Inferior parietal cortex (tissue), 1 donor: ENCODE measurements at regions not wholly inside any gene's neighbourhood (a gene's known extent, or its start where the extent isn't known, plus 50 kb on each side); places are given as distances from the start of the nearest gene placed in this dataset.
"Not testable (repeated sequence)": the region's sequence is repeated elsewhere in the genome, so short reads cannot be mapped to it uniquely, and the experiment has no call there.

Source experiments
- DNase-seq: peaks from one replicate; pipeline ENCODE4 v3.0.0-alpha.2; 2016; ENCODE audit errors: extremely low spot score

GRCh38 chr20:22690616-22691179, 106.3 kb upstream of the FOXA2 start:
- DNase-seq = no peak

DNA sequence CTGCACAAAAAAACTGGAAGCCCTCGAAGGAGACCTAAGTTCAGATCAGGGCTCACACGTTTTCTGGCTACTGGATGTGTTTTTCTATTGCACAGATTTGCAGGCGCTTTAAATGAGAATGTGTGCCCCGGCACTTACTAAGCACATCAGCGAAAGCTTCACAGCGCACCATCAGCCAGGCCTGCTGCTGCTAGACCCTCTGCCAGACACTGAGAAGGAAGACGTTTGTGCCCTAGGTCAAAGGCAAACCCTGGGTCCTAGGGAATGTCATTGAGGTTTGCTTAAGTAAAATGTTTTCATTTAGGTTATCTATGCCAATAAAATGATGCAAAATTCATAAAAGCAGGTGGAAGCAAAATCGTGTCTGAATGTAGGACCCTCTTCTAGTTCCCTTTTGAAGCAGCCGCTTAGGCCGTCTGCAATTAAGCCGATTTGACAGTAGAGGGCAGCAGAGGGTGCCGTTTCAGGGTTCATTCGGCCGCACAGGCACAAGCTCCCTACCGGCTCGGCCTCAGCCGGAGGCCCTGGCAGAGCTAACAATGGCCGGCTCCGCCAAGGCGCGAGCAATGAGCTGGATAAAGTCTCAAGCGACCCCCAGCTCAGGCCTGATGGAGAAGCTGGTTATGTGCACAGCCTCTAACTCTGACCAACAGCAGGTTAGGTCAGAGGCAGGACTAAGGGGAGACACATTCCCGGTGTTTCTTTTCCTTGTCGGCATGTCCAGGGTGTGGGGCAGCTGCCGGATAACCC, 107.2 kb upstream of the FOXA2 start:
- peak; percentile 89 for DNase-seq

DNA sequence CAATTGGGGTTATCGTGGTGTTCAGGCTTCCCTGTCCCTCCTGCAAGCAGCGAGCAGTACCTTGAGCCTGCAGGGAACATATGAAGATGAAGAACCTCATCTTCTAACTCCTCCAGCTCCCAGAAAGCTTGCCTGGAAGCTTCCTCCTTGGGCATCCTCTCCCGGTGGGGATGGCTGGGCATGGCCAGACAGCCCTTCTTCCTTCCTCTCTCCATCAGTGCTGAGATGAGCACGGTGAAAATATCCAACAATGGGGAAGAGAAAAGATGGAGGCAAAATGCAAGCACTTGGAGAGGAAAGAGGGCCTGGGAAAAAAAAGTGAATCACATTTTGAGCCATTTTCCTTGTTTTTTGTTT, 107.7 kb upstream of the FOXA2 start:
- DNase-seq = peak; percentile 12

DNA sequence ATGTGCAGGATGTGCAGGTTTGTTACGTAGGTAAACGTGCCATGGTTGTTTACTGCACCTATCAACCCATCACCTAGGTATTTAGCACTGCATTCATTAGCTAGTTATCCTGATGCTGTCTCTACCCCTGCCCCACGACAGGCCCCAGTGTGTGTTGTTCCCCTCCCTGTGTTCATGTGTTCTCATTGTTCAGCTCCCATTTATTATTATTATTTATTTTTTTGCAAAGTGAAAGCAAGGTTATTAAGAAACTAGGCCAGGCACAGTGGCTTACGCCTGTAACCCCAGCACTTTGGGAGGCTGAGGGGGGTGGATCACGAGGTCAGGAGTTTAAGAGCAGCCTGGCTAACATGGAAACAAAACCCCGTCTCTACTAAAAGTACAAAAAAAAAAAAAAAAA, 108.2 kb upstream of the FOXA2 start:
- DNase-seq = not testable (repeated sequence)

GRCh38 chr20:22696759-22697158, 112.4 kb upstream of the FOXA2 start:
- no peak for DNase-seq

DNA sequence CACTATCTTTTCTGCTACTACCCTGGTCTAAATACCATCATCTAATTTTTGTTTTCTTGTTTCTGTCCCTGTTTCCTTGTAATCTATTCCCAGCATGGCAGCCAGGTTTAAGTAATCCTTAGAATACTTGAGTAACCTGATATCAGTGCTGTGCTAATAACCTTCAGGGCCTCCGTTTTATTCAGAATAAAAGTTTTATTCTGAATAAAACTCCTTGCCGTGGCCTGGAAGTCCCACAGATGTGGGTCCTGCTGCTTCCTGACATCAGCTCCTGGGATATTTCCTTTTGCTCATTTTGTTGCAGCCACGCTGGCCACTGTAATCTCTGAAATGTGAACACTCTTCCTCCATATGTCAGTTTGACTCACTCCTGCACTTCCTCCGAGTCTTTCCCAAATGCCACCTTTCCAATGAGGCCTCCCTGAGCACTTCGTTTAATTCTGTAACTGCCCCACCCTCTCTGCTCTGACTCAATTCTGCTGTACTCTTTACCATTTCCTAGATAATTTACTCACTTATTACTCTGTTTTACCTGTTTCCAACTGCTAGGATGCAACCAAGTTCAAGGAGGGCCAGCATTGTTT, 114.0 kb upstream of the FOXA2 start:
- no peak for DNase-seq

GRCh38 chr20:22699396-22699795, 115.0 kb upstream of the FOXA2 start:
- no peak for DNase-seq

DNA sequence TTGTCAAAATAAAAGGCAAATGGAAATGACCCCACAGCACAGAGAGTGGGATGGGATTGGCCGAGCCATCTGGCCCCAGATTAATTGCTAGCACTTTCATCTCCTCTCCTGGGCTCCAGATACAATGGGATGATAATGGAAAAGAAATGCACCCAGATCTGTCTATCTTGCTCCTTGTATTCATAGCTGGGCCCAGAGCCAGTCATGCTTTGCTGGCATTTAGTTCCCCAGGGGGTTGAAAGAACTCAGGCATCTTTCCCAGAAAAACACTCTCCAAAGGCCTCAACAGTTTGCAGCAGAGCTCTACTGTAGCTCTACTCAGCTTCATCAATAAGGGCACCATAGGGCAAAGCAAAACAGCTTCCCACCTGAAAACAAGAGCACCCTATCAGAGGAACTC, 116.0 kb upstream of the FOXA2 start:
- no peak for DNase-seq

GRCh38 chr20:22701679-22702308, 117.4 kb upstream of the FOXA2 start:
- DNase-seq = no peak

DNA sequence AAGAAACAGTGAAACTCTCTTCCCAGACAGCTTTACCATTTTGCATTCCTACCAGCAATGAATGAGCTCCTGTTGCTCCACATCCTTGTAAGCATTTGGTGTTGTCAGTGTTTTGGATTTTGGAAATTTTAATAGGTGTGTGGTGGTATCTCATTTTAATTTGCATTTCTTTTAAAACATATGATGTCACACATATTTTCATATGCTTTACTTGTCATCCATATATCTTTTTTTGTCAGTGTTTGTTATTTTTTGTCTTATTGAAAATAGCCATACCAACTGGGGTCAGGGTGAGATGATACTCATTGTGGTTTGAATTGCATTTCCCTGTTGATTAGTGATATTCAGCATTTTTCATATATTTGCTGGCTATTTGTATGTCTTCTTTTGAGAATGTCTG, 119.5 kb upstream of the FOXA2 start:
- DNase-seq = no peak

DNA sequence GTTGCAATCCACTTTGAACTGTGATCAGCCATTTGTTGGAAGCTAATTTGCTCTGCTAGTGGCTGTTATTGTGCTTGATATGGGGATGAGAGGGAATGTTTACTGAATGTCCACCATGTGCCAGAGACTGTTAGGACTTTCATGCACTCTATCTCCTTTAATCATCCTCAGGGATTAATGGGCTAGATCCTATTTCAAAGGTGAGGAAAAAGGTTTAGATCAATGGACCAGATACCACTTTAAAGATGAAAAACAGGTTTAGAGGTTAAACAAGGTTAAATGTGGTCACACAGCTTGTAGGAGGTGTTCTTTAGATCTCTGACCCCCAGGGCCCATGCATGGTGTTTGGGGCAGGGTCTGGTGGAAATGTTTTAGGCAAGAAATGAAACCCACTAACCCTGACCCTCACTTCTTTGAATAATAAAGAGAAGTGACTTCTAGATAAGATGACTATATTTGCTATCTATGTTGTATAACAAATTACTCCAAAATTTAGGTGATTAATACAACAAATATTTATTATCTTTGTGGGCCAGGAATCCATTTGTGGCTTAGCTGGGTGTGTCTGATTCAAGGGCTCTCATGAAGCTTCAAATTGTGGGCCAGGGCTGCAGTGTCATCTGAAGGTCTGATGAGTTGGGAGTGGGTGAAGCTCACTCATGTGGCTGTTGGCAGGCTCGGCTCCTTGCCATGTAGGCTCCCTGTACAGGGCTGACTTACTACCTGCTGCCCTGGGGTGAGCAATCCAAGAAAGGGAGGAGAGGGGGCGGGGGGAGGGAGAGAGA, 127.8 kb upstream of the FOXA2 start:
- no peak for DNase-seq

DNA sequence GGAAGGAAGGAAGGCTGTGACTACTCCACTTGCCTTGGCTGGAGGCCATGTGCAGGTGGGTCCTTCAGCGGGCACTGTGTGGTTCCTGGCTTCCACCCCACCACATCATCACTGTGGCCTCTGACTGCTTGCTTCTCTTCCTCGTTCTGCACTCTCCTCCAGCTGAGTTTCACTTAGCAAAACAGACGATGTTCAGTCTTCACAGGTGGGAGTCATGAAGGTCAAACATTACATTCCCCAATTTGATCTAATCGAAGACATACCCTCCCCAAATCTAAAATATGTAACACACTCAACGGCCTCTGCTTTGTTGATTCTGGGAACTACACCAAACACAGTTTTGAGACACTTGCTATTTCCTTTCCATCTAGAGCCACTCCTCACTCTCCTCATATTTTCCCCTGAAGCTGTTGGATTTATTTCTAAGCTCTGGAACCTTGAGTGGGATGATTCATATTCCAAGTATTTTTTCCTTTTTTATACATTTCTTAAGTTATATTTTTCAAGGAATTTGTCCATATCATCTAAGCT, 132.5 kb upstream of the FOXA2 start:
- no peak for DNase-seq

GRCh38 chr20:22717466-22717865, 133.1 kb upstream of the FOXA2 start:
- no peak for DNase-seq

DNA sequence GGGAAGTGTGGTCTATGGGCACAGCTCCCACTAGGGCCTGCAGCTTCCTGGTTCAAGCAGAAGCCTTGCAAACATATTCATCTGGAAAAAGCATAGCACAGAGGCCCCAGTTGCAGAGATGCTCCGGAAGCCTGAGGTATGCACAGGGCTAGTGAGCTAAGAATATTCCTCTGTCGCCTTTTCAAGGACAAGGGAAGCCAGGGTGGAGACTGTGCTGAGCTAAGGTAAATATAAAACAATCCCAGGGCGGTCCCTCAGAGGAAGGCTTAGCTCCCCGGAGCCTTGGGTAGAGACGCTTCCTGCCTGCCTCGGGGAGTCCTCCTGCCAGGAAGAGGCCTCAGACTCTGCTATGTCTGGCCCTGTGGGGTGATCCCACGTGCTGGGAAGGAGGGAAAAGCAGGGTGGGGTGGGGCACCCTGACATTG, 134.8 kb upstream of the FOXA2 start:
- no peak for DNase-seq

DNA sequence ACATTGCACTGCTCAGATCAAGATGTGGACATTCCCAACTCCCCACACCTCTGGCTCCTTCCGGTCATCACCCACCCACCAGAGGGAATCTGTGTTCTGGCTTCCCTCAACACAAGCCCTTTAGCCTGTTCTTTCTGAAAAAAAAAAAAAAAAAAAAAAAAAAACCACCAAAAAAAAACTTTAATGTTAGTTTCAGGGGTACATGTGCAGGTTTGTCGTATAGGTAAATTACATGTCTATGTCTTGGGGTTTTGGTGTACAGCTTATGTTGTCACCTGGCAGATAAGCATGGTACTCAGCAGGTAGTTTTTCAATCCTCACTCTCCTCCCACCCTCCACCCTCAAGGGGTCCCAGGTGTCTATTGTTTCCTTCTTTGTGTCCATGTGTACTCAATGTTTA, 135.8 kb upstream of the FOXA2 start:
- DNase-seq = no peak

- no peak for DNase-seq
These were observed 138.4 kb upstream of the FOXA2 start for GRCh38 chr20:22722811-22723210.

- no peak for DNase-seq
These were observed 139.3 kb upstream of the FOXA2 start for GRCh38 chr20:22723659-22724058.

- no peak for DNase-seq
These were observed 143.9 kb upstream of the FOXA2 start for GRCh38 chr20:22728146-22728745.

GRCh38 chr20:22729180-22729579, 144.8 kb upstream of the FOXA2 start:
- no peak for DNase-seq

DNA sequence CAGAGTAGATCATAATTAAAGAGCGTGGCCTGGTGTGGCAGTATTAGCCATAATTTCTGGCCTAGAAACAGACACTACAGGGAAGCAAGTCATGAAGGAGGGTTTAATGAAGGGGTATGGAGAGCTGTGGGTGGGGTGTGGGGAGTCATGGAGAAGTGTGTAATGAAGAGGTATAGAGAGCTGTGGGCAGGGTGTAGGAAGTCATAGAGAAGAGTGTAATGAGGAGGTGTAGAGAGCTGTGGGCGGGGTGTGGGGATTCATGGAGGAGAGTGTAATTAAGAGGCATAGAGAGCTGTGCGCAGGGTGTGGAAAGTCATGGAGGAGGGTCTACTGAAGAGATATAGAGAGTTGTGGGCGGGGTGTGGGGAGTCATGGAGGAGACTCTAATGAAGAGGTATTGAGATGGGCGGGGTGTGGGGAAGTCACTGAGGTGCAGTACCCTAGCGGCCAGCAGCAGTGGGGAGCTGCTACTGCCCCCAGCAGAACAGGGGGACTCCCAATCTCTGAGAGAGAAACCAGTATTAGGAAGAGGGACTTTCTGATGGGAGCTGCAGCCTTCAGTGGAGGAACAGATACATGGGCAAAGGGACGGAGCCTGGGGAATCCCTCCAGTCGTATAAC, 145.4 kb upstream of the FOXA2 start:
- DNase-seq = no peak

- DNase-seq = no peak
These were observed 148.4 kb upstream of the FOXA2 start for GRCh38 chr20:22732751-22733150.
